Heart left ventricle (tissue), 16 donors: ENCODE measurements at regions not wholly inside any gene's neighbourhood (a gene's known extent, or its start where the extent isn't known, plus 50 kb on each side); places are given as distances from the start of the nearest gene placed in this dataset.
"Not testable (repeated sequence)": the region's sequence is repeated elsewhere in the genome, so short reads cannot be mapped to it uniquely, and the experiment has no call there.

Experiments used
- ATAC-seq, 4 donors: fragments of 200-7000 bp; cut with Tn5 transposase; one replicate each; pipeline ENCODE4 v1.9.1; 2020 to 2022; ENCODE audit warnings: moderate library complexity in 4 of 4, mild to moderate bottlenecking in 3 of 4, moderate number of reproducible peaks in 1 of 4
- DNase-seq, 5 donors: peaks; one replicate each; pipeline ENCODE4 v3.0.0-alpha.2; 2020
- H3K27ac ChIP-seq, 12 donors: fragments of 200-600 bp; sonication (generic) in 4 of 12; one replicate each; pipeline versions ENCODE4 v1.5.0 to v1.8.0; 2016 to 2022; ENCODE audit warnings: mild to moderate bottlenecking in 2 of 12
- H3K27me3 ChIP-seq, 9 donors: fragments of 200-600 bp; sonication (generic) in 2 of 9; one replicate each; pipeline versions ENCODE4 v1.5.1 to v1.8.0; 2016 to 2022; ENCODE audit warnings: mild to moderate bottlenecking in 3 of 9
- H3K36me3 ChIP-seq, 9 donors: fragments of 200-600 bp; sonication (generic) in 2 of 9; one replicate each; pipeline versions ENCODE4 v1.5.0 to v1.8.0; 2018 to 2022; ENCODE audit warnings: mild to moderate bottlenecking in 2 of 9
- H3K4me1 ChIP-seq, 12 donors: fragments of 200-600 bp; sonication (generic) in 4 of 12; one replicate each; pipeline versions ENCODE4 v1.5.0 to v1.8.0; 2016 to 2022; ENCODE audit warnings: mild to moderate bottlenecking in 3 of 12
- H3K4me3 ChIP-seq, 12 donors: fragments of 200-600 bp; sonication (generic) in 4 of 12; one replicate each; pipeline versions ENCODE4 v1.5.0 to v1.8.0; 2017 to 2022; ENCODE audit warnings: mild to moderate bottlenecking in 9 of 12, moderate library complexity in 4 of 12
- H3K9me3 ChIP-seq, 12 donors: fragments of 200-600 bp; sonication (generic) in 4 of 12; one replicate each; pipeline versions ENCODE4 v1.5.0 to v1.8.0; 2016 to 2022; ENCODE audit warnings: mild to moderate bottlenecking in 1 of 12
- POLR2A ChIP-seq, 2 donors: fragments of 450-650 bp; IDR thresholded peaks; one replicate each; pipeline ENCODE4 v1.6.1; 2017; ENCODE audit warnings: antibody characterized with exemption in 2 of 2, mild to moderate bottlenecking in 2 of 2, moderate library complexity in 2 of 2
- WGBS, 4 donors: extraction: QIAGEN DNeasy Blood & Tissue Kit in 2 of 4; methylation state at CpG; one replicate each; pipeline versions ENCODE4 v1.1.5 to v1.1.7; 2013 to 2018; 5-methylcytosine and 5-hydroxymethylcytosine counted together
- intact Hi-C, 10 donors: fragments of 100-400 bp; cut with DNase I; formaldehyde crosslinking; loops; one replicate each; pipeline versions ENCODE4 v1.11.1 to v1.14.2; 2022
- TF ChIP-seq, protein P1 (sequence below), 12 donors: fragments of 200-600 bp; sonication (generic) in 4 of 12; IDR thresholded peaks; one replicate each; pipeline versions ENCODE4 v1.5.0 to v1.8.0; 2018 to 2022; ENCODE audit warnings: antibody characterized with exemption in 12 of 12, mild to moderate bottlenecking in 5 of 12
- donor health status: ischemic (EF 13 %, LVEDD 7.1; RV severe dilation, severe dysfunction).
- donor health status: healthy with polysubstance abuse.
- donor health status: DM: no; HTN: yes; CAD: no.
- donor health status: DM: no; HTN: no; CAD: no.
- donor health status: ischemic (EF 25% LVEDD 6.9; RV normal size, moderate dysfunction).
- donor health status: ischemic (EF 25% LVEDD 5.7; RV mildly dilated, moderate dysfunction).
- donor health status: healthy.
- donor health status: DM: yes; HTN: yes; CAD: no.
- donor health status: ischemic (EF 35%, LVEDD 5.7; RV mildly dilated, moderate dysfunction).
- donor health status: nonischemic (EF 11% LVEDD 7.7; RV severe dilation, severe dysfunction).
- donor health status: DM: yes; HTN: yes; CAD: no.
- donor health status: PGD.
- donor health status: ischemic (EF 29% LVEDD 5.4; RV normal size, mild dysfunction).
- donor health status: nonischemic (EF 23%, LVEDD 6.1; RV moderate dilation, normal function).

DNA sequence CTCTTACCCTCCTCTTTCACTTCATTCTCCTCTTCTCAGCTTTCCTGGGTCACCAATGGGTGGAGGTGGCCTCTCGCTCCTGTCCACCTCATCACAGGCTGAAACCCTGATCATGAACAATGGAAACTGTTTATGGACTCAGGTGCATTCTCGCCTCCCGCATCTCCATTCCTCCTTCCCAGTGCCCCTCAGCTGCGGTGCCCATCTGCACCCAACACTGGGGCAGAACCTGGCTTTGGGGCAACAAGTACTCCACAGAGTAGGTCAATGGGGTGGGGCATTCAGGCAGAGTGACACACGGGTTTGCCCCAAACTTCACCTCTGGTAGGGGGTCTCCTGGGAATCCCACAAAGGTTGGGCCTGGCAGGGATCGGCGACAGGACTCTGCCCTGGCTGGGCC, 199.5 kb downstream of the RTP5 start:
- Histone ChIP-seq H3K9me3 (no peaks in the 10 kb centered on the region), H3K27me3 (peaks cover 0 to 38% (median 0%) of the 10 kb centered on the region in 9 donors), H3K36me3 (no peaks in the 10 kb centered on the region), H3K4me1 (no peaks in the 10 kb centered on the region), H3K4me3 (no peak overlapping the region), H3K27ac (no peak overlapping the region)
- ATAC-seq: no peak
- 78 to 87% (median 85%) methylated on average over 5 to 7 of the region's 7 CpGs for WGBS, 4 donors
- intact Hi-C loops: no loop called here
- no peak for TF ChIP-seq POLR2A (IDR thresholded peaks at IDR 0.05)
- TF ChIP-seq, protein P1, sequence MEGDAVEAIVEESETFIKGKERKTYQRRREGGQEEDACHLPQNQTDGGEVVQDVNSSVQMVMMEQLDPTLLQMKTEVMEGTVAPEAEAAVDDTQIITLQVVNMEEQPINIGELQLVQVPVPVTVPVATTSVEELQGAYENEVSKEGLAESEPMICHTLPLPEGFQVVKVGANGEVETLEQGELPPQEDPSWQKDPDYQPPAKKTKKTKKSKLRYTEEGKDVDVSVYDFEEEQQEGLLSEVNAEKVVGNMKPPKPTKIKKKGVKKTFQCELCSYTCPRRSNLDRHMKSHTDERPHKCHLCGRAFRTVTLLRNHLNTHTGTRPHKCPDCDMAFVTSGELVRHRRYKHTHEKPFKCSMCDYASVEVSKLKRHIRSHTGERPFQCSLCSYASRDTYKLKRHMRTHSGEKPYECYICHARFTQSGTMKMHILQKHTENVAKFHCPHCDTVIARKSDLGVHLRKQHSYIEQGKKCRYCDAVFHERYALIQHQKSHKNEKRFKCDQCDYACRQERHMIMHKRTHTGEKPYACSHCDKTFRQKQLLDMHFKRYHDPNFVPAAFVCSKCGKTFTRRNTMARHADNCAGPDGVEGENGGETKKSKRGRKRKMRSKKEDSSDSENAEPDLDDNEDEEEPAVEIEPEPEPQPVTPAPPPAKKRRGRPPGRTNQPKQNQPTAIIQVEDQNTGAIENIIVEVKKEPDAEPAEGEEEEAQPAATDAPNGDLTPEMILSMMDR (IDR thresholded peaks at IDR 0.05): no peak
- DNase-seq: no peak

DNA sequence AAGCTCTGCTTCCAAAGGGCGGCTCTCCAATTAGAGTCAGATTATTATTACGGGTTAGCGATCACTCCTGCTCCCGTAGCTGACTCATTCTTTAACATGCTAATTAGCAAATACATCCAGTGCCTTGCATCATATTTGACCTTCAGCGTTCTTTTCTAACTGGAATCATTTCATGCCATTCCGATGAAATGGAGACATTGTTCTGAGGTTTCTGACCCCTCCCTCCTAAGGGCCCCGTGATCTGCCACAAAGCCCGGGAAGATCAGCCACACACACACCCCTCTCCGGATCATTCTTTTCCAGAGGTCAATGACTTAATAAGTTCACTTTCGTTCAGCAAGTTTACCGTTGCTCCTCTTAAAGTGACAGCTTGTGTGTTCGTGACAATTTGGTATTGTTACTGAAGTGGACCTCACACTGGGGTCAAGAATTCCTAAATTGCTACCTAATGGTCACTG, 200.4 kb downstream of the RTP5 start:
- H3K4me1 ChIP-seq, H3K36me3 ChIP-seq, intact Hi-C loops, H3K27ac ChIP-seq, H3K4me3 ChIP-seq, H3K9me3 ChIP-seq, DNase-seq: not testable (repeated sequence)
- peaks cover 0 to 34% (median 0%) of the 10 kb centered on the region in 9 donors for H3K27me3 ChIP-seq
- ATAC-seq: peak in 2 of 4 donors; percentile 37 to 39
- 54 to 76% (median 62%) methylated on average over 12 of the region's 12 CpGs for WGBS, 4 donors

GRCh38 chr2:242070726-242071125, 201.2 kb downstream of the RTP5 start:
- H3K4me1 ChIP-seq, H3K4me3 ChIP-seq, DNase-seq, H3K9me3 ChIP-seq, H3K27ac ChIP-seq, H3K36me3 ChIP-seq, intact Hi-C loops: not testable (repeated sequence)
- peaks cover 0 to 30% (median 0%) of the 10 kb centered on the region in 9 donors for H3K27me3 ChIP-seq
- peak in 1 of 4 donors; percentile 6 for ATAC-seq
- WGBS, 4 donors: 60 to 82% (median 78%) methylated on average over 7 to 11 of the region's 11 CpGs

- H3K4me1 ChIP-seq, H3K4me3 ChIP-seq, ATAC-seq, DNase-seq, intact Hi-C loops, H3K36me3 ChIP-seq, H3K9me3 ChIP-seq, H3K27ac ChIP-seq: not testable (repeated sequence)
- 55 to 81% (median 74%) methylated on average over 6 to 7 of the region's 7 CpGs for WGBS, 4 donors
- H3K27me3 ChIP-seq: peaks cover 0 to 31% (median 0%) of the 10 kb centered on the region in 9 donors
These were observed 201.8 kb downstream of the RTP5 start for GRCh38 chr2:242071377-242071776.

GRCh38 chr2:242071936-242072335, 202.4 kb downstream of the RTP5 start:
- intact Hi-C loops, H3K4me1 ChIP-seq, ATAC-seq, DNase-seq, H3K27ac ChIP-seq, H3K9me3 ChIP-seq, H3K36me3 ChIP-seq, H3K4me3 ChIP-seq: not testable (repeated sequence)
- WGBS, 4 donors: 78 to 86% (median 86%) methylated on average over 11 of the region's 11 CpGs
- H3K27me3 ChIP-seq: peaks cover 0 to 31% (median 0%) of the 10 kb centered on the region in 9 donors

- Histone ChIP-seq H3K27ac (no peak overlapping the region), H3K27me3 (peaks cover 0 to 10% (median 0%) of the 10 kb centered on the region in 9 donors), H3K36me3 (no peaks in the 10 kb centered on the region), H3K4me3 (no peak overlapping the region), H3K9me3 (no peaks in the 10 kb centered on the region), H3K4me1 (peaks cover 0 to 8% (median 0%) of the 10 kb centered on the region in 12 donors)
- intact Hi-C loops: no loop called here
- WGBS, 4 donors: 15 to 35% (median 25%) methylated on average over 2 of the region's 2 CpGs
- ATAC-seq (peak in 1 of 4 donors; percentile 51), DNase-seq (no peak)
- TF ChIP-seq, protein P1 (IDR thresholded peaks at IDR 0.05): no peak
- TF ChIP-seq POLR2A (IDR thresholded peaks at IDR 0.05): no peak
These were observed 205.6 kb downstream of the RTP5 start for GRCh38 chr2:242075168-242075567.
